ENCODE measurements at regions not wholly inside any gene's neighbourhood (a gene's known extent, or its start where the extent isn't known, plus 50 kb on each side); places are given as distances from the start of the nearest gene placed in this dataset.

DNA sequence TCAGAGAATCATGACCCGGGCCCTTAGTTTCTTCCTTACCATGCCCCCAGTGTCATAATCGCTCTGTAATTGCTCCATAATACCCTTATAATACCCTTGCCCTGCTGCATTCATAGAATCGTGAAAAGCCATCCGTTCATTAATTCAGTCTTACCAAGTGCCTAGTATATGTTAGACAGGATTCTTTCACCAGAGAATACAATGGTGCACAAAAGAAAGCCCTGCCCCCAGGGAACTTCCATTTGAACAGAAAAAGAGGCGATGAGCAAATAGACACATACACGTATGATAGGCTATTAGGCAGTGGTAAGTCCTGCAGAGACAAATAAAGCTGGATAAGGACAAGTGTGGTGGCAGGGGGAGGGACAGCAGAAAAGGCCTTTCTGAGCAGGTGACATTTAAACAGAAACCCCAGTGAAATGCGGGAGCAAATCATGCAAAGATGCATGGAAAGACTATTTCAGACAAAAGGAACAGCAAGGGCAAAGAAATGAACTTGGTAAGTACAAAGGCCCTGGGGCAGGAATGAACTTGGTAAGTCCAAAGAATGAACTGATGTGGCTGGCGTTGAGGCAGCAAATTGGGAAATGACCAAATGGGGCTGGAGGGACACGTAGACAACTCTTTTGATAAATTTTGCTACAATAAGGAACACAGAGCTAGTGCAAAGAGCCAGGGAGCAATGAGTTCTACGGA, 74.6 kb upstream of the CREB3L1 start:
- TF ChIP-seq CTCF (IDR thresholded peaks at IDR 0.05; ENCODE audit: insufficient read depth, low read length) = no peak
- TF ChIP-seq, protein P1, sequence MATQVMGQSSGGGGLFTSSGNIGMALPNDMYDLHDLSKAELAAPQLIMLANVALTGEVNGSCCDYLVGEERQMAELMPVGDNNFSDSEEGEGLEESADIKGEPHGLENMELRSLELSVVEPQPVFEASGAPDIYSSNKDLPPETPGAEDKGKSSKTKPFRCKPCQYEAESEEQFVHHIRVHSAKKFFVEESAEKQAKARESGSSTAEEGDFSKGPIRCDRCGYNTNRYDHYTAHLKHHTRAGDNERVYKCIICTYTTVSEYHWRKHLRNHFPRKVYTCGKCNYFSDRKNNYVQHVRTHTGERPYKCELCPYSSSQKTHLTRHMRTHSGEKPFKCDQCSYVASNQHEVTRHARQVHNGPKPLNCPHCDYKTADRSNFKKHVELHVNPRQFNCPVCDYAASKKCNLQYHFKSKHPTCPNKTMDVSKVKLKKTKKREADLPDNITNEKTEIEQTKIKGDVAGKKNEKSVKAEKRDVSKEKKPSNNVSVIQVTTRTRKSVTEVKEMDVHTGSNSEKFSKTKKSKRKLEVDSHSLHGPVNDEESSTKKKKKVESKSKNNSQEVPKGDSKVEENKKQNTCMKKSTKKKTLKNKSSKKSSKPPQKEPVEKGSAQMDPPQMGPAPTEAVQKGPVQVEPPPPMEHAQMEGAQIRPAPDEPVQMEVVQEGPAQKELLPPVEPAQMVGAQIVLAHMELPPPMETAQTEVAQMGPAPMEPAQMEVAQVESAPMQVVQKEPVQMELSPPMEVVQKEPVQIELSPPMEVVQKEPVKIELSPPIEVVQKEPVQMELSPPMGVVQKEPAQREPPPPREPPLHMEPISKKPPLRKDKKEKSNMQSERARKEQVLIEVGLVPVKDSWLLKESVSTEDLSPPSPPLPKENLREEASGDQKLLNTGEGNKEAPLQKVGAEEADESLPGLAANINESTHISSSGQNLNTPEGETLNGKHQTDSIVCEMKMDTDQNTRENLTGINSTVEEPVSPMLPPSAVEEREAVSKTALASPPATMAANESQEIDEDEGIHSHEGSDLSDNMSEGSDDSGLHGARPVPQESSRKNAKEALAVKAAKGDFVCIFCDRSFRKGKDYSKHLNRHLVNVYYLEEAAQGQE (IDR thresholded peaks at IDR 0.05; ENCODE audit: insufficient replicate concordance, low read depth) = no peak
- no peak for TF ChIP-seq POLR2AphosphoS5 (IDR thresholded peaks at IDR 0.05; ENCODE audit: low read depth)
- no peak for TF ChIP-seq GABPA (IDR thresholded peaks at IDR 0.05; ENCODE audit: low read depth)

Data from HL-60 (cell line).